Stimulated activated CD4-positive, alpha-beta T cell treated with anti-CD3 and anti-CD28 coated beads, Interleukin-2, amount 100 ng/mL, for 24 hours (primary cell): ENCODE measurements at regions not wholly inside any gene's neighbourhood (a gene's known extent, or its start where the extent isn't known, plus 50 kb on each side); places are given as distances from the start of the nearest gene placed in this dataset.

Source experiments
- DNase-seq, 2 donors: peaks; one replicate each; pipeline ENCODE4 v3.0.0-alpha.2; 2020

DNA sequence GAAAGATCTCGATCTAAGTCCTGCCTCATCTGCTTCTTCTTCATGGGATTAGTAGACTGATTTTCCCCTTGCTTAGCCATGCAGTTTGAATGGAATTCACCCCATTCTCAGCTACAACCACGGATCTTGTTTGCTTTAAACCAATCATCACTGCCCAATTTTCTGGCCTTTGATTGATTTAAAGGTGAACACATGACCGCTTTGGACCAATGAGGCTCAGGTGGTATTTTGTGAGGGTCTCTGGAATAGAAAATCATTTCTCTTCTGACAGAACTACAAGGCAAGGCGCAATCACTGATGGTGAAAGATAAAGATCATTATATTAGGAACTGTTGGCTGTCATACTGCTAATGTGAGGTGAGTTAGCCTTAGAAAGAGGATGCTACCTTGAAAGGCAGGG, 213.0 kb upstream of the PLEKHG7 start:
- no peak for DNase-seq

DNA sequence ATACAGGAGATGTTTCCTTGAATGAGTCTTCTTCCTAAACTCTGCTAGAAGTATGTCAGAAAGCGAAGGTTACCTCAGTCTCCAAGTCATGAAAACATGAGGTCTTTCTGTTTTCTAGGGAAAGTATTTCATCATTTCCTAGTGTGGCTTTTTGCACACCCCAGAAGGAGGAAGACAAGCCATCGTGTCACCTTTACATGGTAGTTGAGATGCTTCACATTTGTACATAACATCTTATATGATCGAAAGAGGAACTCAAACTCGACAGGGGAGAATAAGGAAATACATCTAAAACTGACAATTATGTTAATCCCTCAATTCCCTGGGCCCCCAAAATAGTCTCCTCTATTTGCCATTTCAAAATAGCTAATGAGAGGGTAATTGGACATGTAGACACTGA, 214.1 kb upstream of the PLEKHG7 start:
- no peak for DNase-seq

DNA sequence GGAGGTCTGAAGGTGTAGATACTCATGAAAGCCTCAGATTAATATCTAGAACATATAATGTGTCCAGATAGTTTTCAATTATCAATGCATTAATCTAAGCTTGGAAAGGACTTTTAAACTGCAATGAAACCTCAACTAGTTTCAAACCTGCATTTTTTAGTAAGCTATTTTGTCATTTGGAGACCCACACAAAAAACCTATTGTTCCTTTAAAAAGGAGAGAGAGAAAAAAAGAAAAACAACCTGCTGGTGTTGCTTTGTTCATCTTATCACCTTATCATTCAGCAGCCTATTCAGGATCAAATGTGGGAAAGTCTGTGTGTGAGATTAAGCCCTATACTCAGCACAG, 215.7 kb upstream of the PLEKHG7 start:
- DNase-seq: no peak

DNA sequence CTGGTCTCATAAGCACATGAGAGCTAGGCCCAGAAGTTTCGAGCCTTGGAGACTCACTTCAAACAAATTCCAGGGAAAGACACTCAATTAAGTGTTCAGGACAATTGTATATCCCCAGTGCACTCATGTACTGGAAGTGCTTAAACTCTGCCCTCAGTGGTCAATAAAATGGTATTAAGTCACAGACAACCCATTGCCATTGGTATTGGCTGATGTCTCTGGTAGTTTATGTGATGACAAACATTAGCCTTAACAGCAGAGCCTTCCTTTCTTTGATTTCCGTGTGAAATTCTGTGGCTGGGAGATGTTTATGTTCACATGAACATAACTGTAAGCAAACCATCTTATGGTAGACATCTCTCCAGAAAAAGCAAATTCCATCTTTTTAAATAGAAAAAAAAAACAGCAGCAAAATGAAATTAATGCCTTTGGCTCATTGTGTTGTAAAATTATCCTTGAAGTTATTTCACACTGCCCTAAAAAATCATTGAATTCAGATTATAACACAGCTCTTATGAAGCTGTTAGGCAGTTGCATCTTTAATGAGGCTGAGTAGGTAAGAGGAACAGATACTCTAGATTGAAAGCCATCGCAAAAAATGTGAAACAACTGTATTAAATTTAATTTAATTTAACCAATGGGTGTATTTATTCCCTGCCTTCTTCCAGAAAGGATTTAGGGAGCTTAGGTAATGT, 216.2 kb upstream of the PLEKHG7 start:
- DNase-seq: no peak

DNA sequence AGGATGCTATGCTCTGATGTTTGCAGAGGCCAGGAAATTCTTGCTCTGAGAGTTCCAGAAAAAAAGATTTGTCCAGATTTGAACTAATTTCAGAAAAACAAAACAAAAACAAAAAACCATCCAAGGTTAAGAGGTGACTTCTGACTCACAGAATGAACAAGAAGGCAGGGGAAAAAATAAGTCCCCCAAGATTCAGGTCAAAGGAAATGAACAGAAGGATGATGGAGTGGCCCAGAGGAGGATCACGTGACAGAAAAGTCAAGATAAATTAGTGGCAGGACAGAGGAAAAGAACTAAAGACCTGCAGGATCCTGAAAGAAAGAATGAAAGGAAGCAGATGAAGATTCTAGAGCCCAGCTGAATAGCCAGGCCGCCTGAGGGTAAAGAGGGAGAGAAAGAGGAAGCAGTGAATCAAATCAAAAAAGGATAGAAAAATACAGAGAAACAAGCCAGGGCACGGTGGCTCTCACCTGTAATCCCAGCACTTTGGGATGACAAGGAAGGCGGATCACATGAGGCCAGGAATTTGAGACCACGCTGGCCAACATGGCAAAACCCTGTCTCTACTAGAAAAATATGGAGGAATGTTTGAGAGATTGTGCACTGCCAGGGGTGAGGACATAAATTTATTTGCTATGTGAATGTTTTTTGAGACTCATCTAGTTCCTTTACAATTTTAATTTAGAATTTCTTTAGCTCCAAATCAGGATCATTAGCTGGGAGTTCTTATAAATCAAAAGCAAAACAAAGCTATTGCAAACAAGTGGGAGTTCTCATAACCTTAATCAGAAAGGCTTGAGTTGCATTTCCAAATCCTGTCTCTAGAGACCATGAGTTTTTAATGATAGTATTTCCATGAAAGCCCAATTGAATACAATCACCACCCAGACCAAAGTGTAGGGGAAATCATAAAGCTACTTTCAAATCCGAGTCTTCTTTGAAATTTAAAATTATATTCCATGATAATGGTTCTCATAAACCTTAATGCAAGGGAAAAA, 217.1 kb upstream of the PLEKHG7 start:
- DNase-seq: no peak

DNA sequence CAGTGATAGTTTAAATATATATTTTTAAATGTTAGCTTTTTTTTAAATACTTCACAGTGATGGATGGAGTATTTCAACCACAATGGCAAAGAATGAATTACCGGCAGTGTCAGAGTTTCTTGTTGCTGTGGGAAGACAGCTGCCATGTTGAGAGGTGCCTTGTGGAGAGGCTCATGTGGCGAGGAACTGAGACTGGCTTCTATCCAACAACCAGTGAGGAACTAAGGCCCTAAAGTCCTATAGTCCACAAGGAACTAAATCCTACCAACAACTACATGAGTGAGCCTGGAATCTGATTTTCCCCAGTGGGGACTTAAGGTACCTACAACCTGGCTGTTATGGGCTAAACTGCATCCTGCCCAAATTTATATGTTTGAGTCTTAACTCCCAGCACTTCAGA, 220.2 kb upstream of the PLEKHG7 start:
- DNase-seq: no peak

DNA sequence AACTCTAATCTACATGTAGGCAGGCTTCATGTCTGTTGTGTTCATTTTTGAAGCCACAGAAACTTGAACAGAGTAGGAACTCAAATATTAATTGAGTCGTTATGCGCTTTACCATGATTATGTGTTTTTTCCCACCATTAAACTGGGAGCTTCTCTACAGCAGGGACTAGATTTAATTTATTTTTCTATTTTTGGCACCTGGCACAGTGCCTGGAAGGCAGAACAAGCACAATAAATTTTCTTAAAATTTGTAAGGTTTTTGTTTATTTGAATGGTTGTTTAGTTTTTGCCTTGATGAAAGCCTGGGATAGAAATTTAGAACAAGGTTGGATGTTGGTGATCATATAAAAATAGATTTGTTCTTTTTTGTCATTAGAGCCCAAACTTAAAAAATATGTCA, 221.7 kb upstream of the PLEKHG7 start:
- no peak for DNase-seq

DNA sequence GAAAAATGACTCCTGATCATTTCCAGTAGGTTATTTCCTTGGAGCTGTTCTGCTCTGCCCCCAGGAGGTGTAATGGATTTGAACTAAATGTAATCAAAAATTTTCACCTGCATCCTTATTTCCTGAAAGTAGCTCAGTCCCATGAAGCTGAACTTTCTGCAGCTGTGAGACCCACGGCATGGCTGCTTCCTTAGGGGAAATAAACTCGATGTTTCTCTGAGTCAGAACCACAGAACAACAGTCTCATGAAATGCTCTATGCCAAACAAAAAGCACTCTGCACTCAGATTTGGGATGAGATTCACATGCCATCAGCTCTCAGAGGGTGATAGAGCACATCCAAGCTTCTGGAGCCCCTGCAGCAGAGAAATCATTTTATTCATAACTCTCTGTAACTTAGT, 224.1 kb upstream of the PLEKHG7 start:
- no peak for DNase-seq

DNA sequence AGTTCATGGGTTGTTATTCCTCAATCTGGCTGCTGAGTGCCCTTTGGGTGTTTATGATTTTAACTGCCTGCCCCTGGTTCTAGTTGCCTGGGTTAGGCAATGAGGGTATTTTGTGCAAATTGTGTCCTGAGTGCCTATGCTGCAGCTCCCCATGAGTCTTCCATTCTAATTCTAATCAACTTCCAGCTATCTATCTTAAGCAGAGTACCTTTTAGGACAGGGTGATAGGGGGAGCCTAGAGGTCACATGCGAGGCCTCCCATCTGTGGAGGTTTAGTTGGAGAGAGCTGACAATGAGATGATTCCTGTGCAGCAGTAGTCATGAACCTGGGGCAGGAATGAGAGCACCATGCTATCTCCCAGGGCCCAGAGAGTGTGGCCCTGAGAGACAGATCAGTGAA, 225.9 kb upstream of the PLEKHG7 start:
- DNase-seq: no peak

DNA sequence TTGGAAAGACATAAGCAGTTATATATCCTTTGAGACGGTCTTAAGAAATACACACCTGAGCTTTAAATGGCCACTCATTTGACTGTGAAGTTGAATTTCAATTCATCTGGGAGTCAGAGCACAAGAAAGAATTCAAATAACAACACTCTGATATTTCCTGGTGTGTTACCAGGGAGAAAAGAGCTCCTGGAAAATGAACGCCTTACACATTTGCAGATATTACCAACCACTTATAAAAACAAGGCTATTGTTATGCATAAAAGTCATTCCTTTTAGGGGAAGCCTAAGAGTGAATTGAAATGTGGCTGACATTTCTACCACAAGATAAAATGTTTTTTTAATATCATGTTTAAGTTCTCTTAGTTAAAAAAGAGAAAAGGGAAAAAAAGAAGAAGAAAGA, 229.2 kb upstream of the PLEKHG7 start:
- no peak for DNase-seq

DNA sequence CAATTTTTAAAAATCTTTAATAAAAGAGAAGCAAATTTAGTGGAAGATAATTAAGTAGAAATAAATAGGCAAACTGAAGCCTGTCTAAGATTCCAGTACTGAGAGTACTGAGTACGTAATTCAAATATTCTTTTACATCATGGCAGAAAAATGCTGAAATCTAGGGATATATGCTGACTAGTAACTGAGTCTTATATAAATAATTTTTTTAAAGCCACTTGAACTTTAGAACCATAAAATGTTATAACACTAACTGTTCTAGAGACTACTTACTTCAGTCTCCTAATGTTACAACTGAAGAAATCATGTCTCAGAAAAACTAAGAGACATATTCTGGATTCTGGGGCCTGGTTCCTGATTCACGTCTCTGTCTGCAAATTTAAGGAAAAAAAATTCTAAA, 230.6 kb upstream of the PLEKHG7 start:
- no peak for DNase-seq

DNA sequence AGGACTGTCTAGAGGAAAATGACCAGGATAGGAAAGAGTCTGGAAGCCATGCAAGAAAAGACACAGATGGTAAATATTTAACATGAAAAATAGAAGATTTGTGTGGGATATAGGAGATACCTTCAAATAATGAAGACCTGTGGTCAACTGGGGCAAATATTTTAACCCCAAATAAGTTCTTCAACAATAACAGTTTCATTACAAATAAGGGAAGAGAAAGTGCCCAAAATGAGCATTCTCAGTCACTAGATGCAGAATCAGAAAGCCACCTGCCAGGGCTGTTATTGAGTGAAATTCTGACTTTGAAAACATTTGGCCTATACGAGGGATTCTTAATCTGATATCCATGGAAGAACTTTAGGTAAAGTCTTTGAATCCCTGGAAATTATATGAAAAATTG, 231.2 kb upstream of the PLEKHG7 start:
- no peak for DNase-seq

DNA sequence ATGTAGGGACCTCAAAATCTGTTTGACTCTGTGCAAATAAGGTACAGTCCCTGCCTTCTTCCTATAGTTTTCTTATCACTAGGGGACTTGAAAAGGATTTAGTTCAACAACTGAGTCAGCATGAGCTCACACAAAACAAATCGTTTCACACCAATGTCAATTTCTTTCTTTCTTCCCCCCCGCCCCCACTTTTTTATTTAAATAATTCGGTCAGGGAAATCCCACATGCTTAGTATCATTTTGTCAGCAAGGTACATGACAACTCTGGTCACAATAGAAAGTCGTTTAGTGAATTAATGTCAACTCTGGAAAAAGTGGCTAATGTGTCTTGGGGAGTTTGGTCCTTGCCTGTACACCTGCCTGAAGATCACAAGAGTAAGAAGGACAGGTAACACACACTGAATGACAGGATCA, 232.2 kb upstream of the PLEKHG7 start:
- peak; percentile 20 to 58 for DNase-seq

DNA sequence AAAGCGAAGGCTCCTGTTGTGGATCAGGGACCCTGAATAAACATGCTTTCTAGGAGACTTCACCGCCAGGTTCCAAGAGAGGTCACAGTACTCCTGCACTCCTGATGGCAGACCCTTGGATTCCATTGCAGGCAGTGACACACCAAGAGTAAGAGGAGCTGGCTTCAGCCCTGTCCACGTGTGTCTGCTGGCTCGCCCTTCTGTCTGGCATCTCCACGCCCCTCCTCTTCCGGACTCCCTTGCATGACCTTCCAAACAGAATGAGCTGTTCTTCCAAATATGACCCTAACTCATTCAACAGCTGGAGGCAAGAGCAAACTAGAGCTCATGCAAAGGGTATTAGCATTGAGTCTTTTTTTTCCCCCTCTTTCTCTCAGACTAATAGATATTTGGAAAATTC, 233.0 kb upstream of the PLEKHG7 start:
- DNase-seq: no peak

DNA sequence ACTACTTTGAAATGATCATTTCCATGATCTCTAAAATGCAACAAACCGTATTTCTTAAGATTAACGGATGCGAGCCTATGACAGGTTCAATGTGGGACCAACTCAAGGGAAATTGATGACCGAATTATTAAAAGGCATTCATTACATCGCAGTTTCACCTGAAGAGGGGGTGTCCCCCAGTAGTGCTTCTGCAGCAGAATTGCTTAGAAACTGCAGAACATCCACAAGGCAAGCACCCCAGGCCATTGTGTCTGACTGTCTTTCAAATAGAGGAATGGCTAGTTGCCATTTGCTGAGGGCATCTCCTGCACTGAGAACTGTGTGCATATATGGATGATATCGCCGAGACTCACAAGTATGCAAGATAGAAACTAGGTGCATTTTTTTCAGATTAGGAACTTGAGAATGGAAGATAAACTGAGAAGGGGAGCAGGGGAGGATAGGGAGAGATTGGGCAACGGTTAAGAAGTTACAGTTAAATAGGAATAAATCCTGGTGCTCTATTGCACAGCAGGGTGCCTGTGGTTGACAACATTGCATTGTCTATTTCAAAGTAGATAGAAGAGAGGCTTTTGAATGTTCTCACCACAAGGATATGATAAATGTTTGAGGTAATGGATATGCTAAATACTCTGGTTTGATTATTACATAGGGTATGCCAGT, 234.3 kb upstream of the PLEKHG7 start:
- DNase-seq: no peak

DNA sequence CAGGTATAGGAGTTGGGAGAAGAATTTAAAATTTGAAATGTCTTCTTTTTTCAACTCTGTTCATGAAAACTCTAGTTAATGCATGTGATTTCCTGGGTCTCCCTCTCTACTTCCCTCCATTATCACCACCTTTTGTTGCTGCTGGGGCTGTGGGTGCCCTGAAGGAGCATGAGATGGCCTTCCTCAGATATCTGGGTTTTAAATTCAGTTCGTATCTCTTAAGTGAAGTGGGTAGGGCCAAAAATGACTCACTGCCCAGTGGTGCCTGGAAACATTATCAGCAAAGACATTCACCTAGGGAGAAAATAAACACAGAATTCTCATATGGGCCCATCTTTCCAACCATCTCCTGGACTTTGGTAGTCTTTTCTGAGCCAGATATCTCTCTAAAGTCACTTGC, 234.9 kb upstream of the PLEKHG7 start:
- no peak for DNase-seq

DNA sequence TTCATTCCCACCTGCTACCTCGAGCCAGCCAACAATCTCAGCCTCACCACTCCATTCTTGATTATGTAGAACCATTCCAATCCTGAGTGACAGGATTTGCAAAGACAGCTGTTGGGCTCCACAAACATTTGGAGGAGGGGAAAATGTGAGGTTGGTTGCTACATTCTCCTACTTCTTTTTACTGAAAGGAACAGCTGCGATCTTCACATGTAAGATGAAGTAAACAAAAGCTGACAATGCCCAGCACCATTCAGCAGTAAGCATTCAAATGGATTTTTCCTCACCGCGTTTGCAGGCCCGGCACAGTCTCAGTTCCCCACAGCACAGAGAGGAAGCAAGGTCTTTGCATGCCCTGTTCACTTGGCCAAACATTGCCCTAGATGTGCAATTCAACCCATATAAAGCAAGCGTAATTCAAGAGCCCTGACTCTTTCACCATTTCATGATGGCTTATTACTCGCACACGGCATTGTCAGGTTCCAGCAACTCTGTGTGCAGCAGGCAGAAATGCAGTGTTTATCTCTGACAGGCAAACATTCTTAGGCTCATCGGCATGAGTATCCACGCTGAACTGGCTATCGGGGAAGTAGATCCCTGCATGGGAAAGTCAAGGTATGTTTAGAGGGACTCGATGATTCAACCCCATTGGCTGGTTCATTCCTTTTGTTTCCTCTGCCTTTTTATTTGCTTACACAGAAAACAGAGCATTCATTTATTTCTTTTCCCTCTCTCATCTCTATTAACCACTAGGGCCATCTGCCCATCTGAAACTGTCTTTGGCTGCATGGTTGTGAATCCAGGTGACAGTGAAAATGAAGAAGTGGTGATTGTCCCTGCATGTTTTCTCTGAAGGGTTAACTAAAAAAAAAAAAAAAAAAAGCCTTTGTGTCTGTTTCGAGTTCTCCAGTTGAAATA, 236.1 kb upstream of the PLEKHG7 start:
- no peak for DNase-seq

DNA sequence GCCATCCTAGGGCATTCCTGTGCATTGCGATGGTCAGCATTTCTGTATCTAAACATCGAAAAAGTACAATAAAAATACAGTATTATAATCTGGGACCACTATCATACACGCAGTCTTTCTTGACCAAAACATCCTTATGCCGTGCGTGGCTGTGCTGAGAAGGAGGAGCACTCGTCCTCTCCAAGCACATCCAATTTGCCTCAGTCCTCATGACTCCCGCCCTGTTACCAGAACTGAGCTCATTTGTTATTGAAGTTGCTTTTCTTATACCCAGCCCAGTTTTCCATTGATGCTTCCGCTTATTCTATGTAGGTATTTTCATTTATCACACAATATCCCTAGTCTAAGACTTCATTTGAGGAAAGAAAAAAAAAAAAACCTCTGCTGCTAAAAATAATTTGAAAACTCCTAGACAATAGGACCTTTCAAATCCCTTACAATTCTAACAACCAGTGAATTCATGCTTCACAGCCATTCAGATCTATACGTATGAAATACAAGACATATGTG, 236.9 kb upstream of the PLEKHG7 start:
- no peak for DNase-seq

DNA sequence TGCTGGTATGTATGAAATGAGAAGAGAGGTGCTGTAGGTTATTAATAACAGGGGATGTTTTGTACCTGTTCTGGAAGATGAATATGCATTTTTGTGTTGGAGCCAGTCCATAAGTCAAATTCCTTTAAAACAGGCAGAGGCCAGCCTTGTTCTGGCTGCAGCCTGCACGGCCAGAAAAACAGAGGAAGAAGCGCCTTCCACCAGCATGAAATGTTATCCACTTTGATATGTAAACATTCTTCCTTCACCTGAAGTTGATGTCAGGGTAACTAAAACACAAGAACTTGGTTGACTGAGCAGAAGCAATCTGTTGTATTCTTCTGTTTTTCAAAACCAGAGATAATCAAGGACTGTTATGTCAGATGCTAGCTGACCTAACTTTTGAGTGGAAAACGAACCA, 237.9 kb upstream of the PLEKHG7 start:
- DNase-seq: no peak

DNA sequence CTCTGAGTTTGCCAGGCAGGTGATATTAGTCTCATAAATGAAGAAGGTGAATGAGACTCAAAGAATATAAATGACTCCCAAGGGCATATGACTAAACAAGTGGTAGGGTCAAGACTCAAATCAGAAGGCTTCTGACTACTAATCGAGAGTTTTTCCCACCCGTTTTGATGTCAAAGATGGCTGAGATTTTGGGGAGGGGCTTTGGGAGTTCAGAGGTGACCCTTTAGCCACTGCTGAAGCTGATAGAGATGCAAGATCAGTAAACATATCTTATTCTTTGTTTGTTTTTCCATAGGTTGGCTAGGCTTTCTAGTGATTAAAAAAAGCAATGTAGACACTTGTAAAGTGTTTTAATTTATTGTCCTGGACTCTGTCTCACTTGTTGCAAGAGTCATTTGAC, 239.6 kb upstream of the PLEKHG7 start:
- no peak for DNase-seq

DNA sequence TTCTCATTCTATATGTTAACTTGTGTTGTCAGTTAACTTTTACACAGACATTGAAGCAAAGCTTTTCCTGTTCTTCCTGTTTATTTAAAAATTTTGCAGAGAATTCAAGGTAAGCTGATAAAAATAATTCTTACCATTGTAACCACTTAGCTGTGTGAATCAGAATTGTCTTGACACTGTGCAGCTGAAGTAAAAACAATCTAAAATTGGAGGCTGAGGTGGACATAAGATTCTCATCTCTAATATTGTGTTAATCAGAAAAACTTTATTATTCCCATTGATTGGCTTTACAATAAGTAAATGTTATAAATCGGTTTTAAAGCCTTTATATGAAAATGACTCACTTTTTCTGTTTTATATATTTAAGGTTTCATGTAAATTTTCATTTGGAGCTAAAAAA, 240.3 kb upstream of the PLEKHG7 start:
- DNase-seq: no peak

DNA sequence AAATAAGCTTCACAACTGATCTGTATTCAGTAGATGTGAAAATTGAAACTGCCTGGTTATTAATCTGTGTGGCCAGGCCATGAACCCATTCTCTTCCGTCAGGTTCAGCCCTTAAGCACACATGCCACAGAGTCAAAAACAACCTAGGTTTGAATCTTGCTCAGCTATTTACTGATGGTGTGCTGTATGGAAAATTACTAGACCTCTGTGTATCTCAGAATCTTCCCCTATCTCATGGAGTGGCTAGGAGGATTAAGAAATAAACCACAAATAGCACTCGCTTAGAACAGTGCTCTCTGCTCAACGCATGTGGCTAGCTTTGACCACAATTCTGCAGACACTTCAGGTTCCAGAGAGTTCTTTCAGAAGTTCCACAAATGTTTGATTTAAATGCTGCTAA, 240.7 kb upstream of the PLEKHG7 start:
- DNase-seq: no peak

DNA sequence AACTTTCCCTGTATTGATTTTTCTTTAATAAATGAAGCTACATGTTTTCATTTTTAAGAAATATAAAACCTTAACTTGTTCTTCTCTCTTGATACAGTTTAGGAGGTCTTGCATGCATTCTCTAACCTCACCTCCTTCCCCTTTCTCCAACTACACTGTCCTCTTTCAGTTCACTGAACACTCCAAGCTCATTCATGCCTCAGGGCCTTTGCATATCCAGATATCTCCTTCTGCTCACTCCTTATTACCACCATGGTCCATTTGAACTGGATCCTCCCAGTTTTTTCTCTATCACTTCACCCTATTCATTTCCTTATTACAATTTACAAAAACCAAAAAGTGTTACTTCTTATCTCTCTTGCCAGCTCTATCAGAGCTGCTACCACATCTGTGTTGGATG, 242.9 kb upstream of the PLEKHG7 start:
- no peak for DNase-seq
